WTC11 (cell line): ENCODE measurements at regions not wholly inside any gene's neighbourhood (a gene's known extent, or its start where the extent isn't known, plus 50 kb on each side); places are given as distances from the start of the nearest gene placed in this dataset.

ENCODE experiments used
- ATAC-seq: fragments of 200-7000 bp; cut with Tn5 transposase; 2 replicates; pipeline ENCODE4 v1.10.0; 2021; ENCODE audit warnings: mild to moderate bottlenecking, moderate library complexity
- CTCF ChIA-PET: fragments of 300-600 bp; sonication (Branson Sonifier 250); formaldehyde crosslinking; loops from one replicate; lab custom pipeline; 2021; ENCODE audit warnings: antibody characterized with exemption; lab: Charles Lee
- POLR2A ChIA-PET: fragments of 350-600 bp; sonication (Branson Sonifier 250); formaldehyde crosslinking; loops from one replicate; lab custom pipeline; 2021; ENCODE audit warnings: antibody characterized with exemption; lab: Charles Lee
- DNase-seq: peaks from one replicate; pipeline ENCODE4 v3.0.0; 2021; ENCODE audit warnings: low spot score
- H3K27ac Mint-ChIP-seq: 2 replicates; pipeline ENCODE4 v1.8.0; 2021; ENCODE audit warnings: mixed read lengths
- H3K27me3 Mint-ChIP-seq: 2 replicates; pipeline ENCODE4 v1.8.0; 2021; ENCODE audit warnings: low read depth, mild to moderate bottlenecking, moderate library complexity, mixed read lengths
- H3K36me3 Mint-ChIP-seq: 2 replicates; pipeline ENCODE4 v1.8.0; 2021; ENCODE audit warnings: mixed read lengths
- H3K4me1 Mint-ChIP-seq: 2 replicates; pipeline ENCODE4 v1.8.0; 2022; ENCODE audit warnings: mixed read lengths
- H3K4me3 Mint-ChIP-seq: 2 replicates; pipeline ENCODE4 v1.8.0; 2021; ENCODE audit warnings: mild to moderate bottlenecking, moderate library complexity, mixed read lengths
- H3K9me3 Mint-ChIP-seq: 2 replicates; pipeline ENCODE4 v1.8.0; 2021; ENCODE audit warnings: mixed read lengths
- ATF2 ChIP-seq: sonication (generic); formaldehyde crosslinking; IDR thresholded peaks from 2 replicates; pipeline ENCODE4 v1.8.1; 2022; ENCODE audit warnings: low read depth, missing genetic modification reagents, borderline replicate concordance
- CTCF ChIP-seq: fragments of 200-600 bp; IDR thresholded peaks from 2 replicates; pipeline ENCODE4 v1.8.0; 2022; ENCODE audit warnings: antibody characterized with exemption
- E2F1 ChIP-seq: sonication (generic); formaldehyde crosslinking; IDR thresholded peaks from 2 replicates; pipeline ENCODE4 v1.8.0; 2022; ENCODE audit warnings: mild to moderate bottlenecking, missing genetic modification reagents
- E2F4 ChIP-seq: sonication (generic); formaldehyde crosslinking; IDR thresholded peaks from 2 replicates; pipeline ENCODE4 v1.8.1; 2022; ENCODE audit warnings: low read depth, mild to moderate bottlenecking, moderate library complexity, missing genetic modification reagents, borderline replicate concordance
- EMX1 ChIP-seq: fragments of 250-450 bp; sonication (Bioruptor Pico); IDR thresholded peaks from 2 replicates; pipeline ENCODE4 v1.8.0; 2021; ENCODE audit warnings: mild to moderate bottlenecking
- FOXK1 ChIP-seq: sonication (generic); formaldehyde crosslinking; IDR thresholded peaks from 2 replicates; pipeline ENCODE4 v1.8.0; 2022; ENCODE audit warnings: mild to moderate bottlenecking, moderate library complexity, missing genetic modification reagents
- GABPB1 ChIP-seq: sonication (generic); formaldehyde crosslinking; IDR thresholded peaks from 2 replicates; pipeline ENCODE4 v1.8.1; 2023; ENCODE audit warnings: mild to moderate bottlenecking, missing genetic modification reagents
- NFE2L1 ChIP-seq: sonication (generic); formaldehyde crosslinking; IDR thresholded peaks from 2 replicates; pipeline ENCODE4 v1.8.1; 2023; ENCODE audit warnings: missing genetic modification reagents
- PRDM15 ChIP-seq: sonication (generic); formaldehyde crosslinking; IDR thresholded peaks from 2 replicates; pipeline ENCODE4 v1.8.0; 2022; ENCODE audit warnings: missing genetic modification reagents
- PRRX2 ChIP-seq: fragments of 250-450 bp; sonication (Bioruptor Pico); IDR thresholded peaks from 2 replicates; pipeline ENCODE4 v1.8.0; 2021; ENCODE audit warnings: mild to moderate bottlenecking
- ZNF219 ChIP-seq: sonication (generic); formaldehyde crosslinking; IDR thresholded peaks from 2 replicates; pipeline ENCODE4 v1.8.0; 2023; ENCODE audit warnings: missing genetic modification reagents, mild to moderate bottlenecking, borderline replicate concordance
- ZNF232 ChIP-seq: sonication (generic); formaldehyde crosslinking; IDR thresholded peaks from 2 replicates; pipeline ENCODE4 v1.8.0; 2022; ENCODE audit warnings: mild to moderate bottlenecking, missing genetic modification reagents
- ZNF263 ChIP-seq: sonication (generic); formaldehyde crosslinking; IDR thresholded peaks from 2 replicates; pipeline ENCODE4 v1.8.1; 2022; ENCODE audit warnings: low read depth, mild to moderate bottlenecking, moderate library complexity, missing genetic modification reagents
- ZNF317 ChIP-seq: sonication (generic); formaldehyde crosslinking; IDR thresholded peaks from 2 replicates; pipeline ENCODE4 v1.8.1; 2023; ENCODE audit warnings: low read depth, mild to moderate bottlenecking, moderate library complexity, missing genetic modification reagents, borderline replicate concordance
- ZNF416 ChIP-seq: fragments of 250-450 bp; sonication (Bioruptor Pico); IDR thresholded peaks from 2 replicates; pipeline ENCODE4 v1.9.0; 2021; ENCODE audit warnings: mild to moderate bottlenecking, inconsistent platforms
- ZSCAN18 ChIP-seq: fragments of 250-450 bp; sonication (Bioruptor Pico); IDR thresholded peaks from 2 replicates; pipeline ENCODE4 v2.1.2; 2022; ENCODE audit warnings: mild to moderate bottlenecking, moderate library complexity

- no peak for TF ChIP-seq CTCF
- no peak for TF ChIP-seq ZNF263 (CRISPR knock-in tag)
- TF ChIP-seq FOXK1 (CRISPR knock-in tag) = no peak
- TF ChIP-seq ZNF416 (CRISPR knock-in tag) = no peak
- no peak for TF ChIP-seq NFE2L1 (CRISPR knock-in tag)
- no peak for TF ChIP-seq EMX1 (CRISPR knock-in tag)
- no peak for TF ChIP-seq GABPB1 (CRISPR knock-in tag)
- no peak for TF ChIP-seq ZNF219 (CRISPR knock-in tag)
- no peak for TF ChIP-seq ZSCAN18 (CRISPR knock-in tag)
- TF ChIP-seq PRRX2 (CRISPR knock-in tag) = no peak
- no peak for TF ChIP-seq PRDM15 (CRISPR knock-in tag)
- TF ChIP-seq ATF2 (CRISPR knock-in tag) = no peak
- DNase-seq (no peak), ATAC-seq (no peak)
- H3K27me3 Mint-ChIP-seq = no peaks in the 10 kb centered on the region
- H3K4me3 Mint-ChIP-seq = no peak overlapping the region
- H3K4me1 Mint-ChIP-seq = no peaks in the 10 kb centered on the region
- ChIA-PET CTCF (no interaction called here), POLR2A (no interaction called here)
- H3K9me3 Mint-ChIP-seq = peaks cover 12% of the 10 kb centered on the region
- H3K27ac Mint-ChIP-seq = no peak overlapping the region
- no peaks in the 10 kb centered on the region for H3K36me3 Mint-ChIP-seq
Observed at GRCh38 chr18:73933685-73934084, 213.9 kb downstream of the FBXO15 start.

GRCh38 chr18:73932976-73933375 is 214.7 kb downstream of the FBXO15 start:
- Mint-ChIP-seq H3K9me3 (peaks cover 12% of the 10 kb centered on the region), H3K4me3 (no peak overlapping the region), H3K4me1 (no peaks in the 10 kb centered on the region), H3K36me3 (no peaks in the 10 kb centered on the region), H3K27me3 (no peaks in the 10 kb centered on the region), H3K27ac (no peak overlapping the region)
- DNase-seq (no peak), ATAC-seq (no peak)
- POLR2A ChIA-PET = no interaction called here
- no peak for TF ChIP-seq E2F1 (CRISPR knock-in tag)
- TF ChIP-seq ZNF232 = no peak
- TF ChIP-seq GABPB1 (CRISPR knock-in tag) = no peak
- no peak for TF ChIP-seq E2F4
- no peak for TF ChIP-seq ZNF317 (CRISPR knock-in tag)
- TF ChIP-seq, all 79 proteins: peak for 0
- CTCF ChIA-PET = no interaction called here
